SU-DHL-6 (cell line): ENCODE measurements at regions not wholly inside any gene's neighbourhood (a gene's known extent, or its start where the extent isn't known, plus 50 kb on each side); places are given as distances from the start of the nearest gene placed in this dataset.

Experiments used
- EZH2phosphoT487 ChIP-seq: fragments of 200-600 bp; sonication (generic), shearing (Covaris generic); conservative IDR thresholded peaks from 2 replicates; pipeline ENCODE4 v1.6.1; 2018; ENCODE audit warnings: mild to moderate bottlenecking, antibody characterized with exemption, low read length, moderate library complexity, mixed read lengths
- TF ChIP-seq, protein P1 (sequence below): fragments of 200-600 bp; sonication (generic); IDR thresholded peaks from one replicate; pipeline ENCODE4 v1.5.1; 2017; ENCODE audit warnings: antibody characterized with exemption, mild to moderate bottlenecking, low read length, moderate library complexity; ENCODE audit not compliant: insufficient read depth, poor library complexity, severe bottlenecking

DNA sequence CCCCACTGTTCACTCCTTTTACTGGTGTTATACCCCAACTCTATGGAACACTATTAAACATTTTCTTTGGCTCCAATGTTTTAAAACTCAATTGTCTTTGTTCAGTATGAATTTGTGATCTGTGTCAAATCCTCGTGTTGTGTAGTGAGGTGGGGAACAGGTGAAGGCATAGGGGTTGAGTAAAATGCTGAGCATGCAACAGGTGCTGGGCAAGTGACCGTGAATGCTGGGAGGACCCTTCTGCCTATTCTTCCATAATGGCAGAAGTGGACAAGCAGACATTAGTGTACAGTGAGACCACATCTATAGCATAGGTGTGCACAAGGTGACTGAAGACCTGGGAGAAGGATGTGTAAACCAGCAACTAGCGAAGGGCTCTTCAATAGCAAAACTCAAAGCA is 1188.0 kb downstream of the UQCRFS1 start:
- TF ChIP-seq, protein P1, sequence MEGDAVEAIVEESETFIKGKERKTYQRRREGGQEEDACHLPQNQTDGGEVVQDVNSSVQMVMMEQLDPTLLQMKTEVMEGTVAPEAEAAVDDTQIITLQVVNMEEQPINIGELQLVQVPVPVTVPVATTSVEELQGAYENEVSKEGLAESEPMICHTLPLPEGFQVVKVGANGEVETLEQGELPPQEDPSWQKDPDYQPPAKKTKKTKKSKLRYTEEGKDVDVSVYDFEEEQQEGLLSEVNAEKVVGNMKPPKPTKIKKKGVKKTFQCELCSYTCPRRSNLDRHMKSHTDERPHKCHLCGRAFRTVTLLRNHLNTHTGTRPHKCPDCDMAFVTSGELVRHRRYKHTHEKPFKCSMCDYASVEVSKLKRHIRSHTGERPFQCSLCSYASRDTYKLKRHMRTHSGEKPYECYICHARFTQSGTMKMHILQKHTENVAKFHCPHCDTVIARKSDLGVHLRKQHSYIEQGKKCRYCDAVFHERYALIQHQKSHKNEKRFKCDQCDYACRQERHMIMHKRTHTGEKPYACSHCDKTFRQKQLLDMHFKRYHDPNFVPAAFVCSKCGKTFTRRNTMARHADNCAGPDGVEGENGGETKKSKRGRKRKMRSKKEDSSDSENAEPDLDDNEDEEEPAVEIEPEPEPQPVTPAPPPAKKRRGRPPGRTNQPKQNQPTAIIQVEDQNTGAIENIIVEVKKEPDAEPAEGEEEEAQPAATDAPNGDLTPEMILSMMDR, result no peak
- no peak for TF ChIP-seq EZH2phosphoT487
